ENCODE measurements at regions not wholly inside any gene's neighbourhood (a gene's known extent, or its start where the extent isn't known, plus 50 kb on each side); places are given as distances from the start of the nearest gene placed in this dataset.
"Not testable (repeated sequence)": the region's sequence is repeated elsewhere in the genome, so short reads cannot be mapped to it uniquely, and the experiment has no call there.

- no peak for DNase-seq
Measured at GRCh38 chrX:3435057-3435456, 88.6 kb upstream of the MXRA5 start.

GRCh38 chrX:3428792-3429191 lies 82.3 kb upstream of the MXRA5 start:
- DNase-seq: no peak

GRCh38 chrX:3426552-3426951 lies 80.1 kb upstream of the MXRA5 start:
- no peak for DNase-seq

- DNase-seq: no peak
Measured at GRCh38 chrX:3425031-3425430, 78.6 kb upstream of the MXRA5 start.

DNA sequence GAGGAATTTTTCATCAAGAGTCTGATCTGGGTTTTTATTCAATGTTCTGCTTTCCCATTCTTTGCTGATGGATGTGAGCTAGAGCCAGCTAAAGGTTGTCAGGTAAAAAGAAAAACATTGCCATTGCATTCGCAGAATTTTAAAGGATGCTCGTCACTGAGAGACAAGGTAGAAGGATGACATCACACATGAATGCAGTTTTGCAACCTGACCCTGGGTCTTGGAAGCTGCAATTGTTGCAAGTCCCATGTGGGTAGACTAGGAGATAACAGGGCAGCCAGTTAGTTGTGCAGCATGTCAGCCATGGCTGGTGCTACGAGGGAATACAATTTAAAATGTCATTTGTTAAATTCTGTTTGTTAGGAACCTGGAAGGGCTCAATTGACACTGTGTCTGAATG lies 73.9 kb upstream of the MXRA5 start:
- DNase-seq: no peak

DNA sequence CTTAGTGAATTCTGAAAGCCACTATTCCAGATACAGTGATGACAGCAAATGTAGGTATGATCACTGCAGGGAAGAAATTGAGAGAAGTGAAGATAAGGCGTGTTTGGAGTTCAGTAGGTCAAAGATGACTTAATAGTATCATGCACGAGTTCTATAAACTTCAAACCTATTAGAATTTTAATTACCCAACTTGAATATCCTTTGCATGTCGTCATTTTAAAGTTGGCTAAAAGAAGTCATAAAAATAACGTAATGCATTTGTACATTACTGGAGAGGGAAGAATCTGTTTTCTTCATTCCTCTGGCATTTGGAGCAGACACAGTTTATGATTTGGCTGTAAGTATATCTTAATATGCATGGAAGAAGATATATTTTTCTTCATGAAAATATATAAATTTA lies 68.6 kb upstream of the MXRA5 start:
- DNase-seq: no peak

- DNase-seq: not testable (repeated sequence)
Measured at GRCh38 chrX:3411626-3412025, 65.2 kb upstream of the MXRA5 start.

DNA sequence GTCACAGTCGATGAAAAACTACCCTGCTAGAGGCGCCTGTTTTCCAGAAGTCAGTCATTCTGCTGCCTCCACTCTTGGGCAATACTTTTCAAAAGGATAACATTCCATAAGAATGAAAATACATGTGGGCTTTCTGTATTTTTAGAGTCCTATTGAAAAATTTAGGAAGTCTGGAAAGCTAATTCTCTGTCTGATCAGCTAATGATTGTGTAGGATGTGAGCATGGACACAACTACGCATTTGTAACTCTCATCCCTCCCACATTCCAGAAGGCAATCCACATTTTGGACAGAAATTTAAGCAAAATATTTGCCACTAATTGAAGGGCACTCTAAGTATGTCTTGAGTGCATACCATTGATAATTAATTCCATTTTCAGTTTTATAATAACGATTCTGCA lies 63.5 kb upstream of the MXRA5 start:
- not testable (repeated sequence) for DNase-seq

- no peak for DNase-seq
Measured at GRCh38 chrX:3407781-3408180, 61.3 kb upstream of the MXRA5 start.

DNA sequence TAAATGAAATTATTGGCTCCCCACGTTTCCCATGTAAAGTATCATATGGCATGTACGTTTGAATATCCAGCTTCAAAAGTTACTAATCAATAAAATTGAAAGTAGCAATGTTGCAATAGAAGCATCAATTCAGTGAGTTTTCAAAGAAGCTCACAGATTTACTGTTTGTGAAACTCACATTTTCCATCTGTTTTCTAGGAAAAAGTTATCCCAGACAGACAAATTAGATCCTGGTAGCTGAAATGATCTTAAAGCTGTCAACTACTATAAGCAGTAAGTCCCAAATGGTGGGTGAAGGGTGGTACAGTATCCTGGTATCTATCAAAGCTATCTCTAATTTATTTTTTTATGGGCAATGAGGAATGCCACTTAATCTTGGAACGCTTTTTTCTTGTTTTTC lies 60.7 kb upstream of the MXRA5 start:
- DNase-seq: no peak

- no peak for DNase-seq
Measured at GRCh38 chrX:3403748-3404147, 57.3 kb upstream of the MXRA5 start.

Data from NCI-H226 (cell line).